CD4-positive, alpha-beta T cell (primary cell): ENCODE measurements at regions not wholly inside any gene's neighbourhood (a gene's known extent, or its start where the extent isn't known, plus 50 kb on each side); places are given as distances from the start of the nearest gene placed in this dataset.
A peak's percentile ranks its signal among the peaks of the same experiment; 100 is the strongest.

ENCODE experiments used
- ATAC-seq: fragments of 200-7000 bp; cut with Tn5 transposase; one replicate; pipeline ENCODE4 v1.10.0; 2022; ENCODE audit warnings: mild to moderate bottlenecking; ENCODE audit not compliant: poor library complexity
- CTCF ChIA-PET: fragments of 350-600 bp; sonication (Branson Sonifier 250); formaldehyde crosslinking; loops from one replicate; lab custom pipeline; 2021; ENCODE audit warnings: antibody characterized with exemption, inconsistent platforms; lab: Charles Lee
- POLR2A ChIA-PET: fragments of 350-600 bp; sonication (Branson Sonifier 250); formaldehyde crosslinking; loops from one replicate; lab custom pipeline; 2021; ENCODE audit warnings: antibody characterized with exemption, inconsistent platforms; lab: Charles Lee
- DNase-seq, 14 experiments: peaks; one replicate each; pipeline ENCODE4 v3.0.0-alpha.2; 2013 to 2020; ENCODE audit warnings: mixed read lengths in 2 of 14
- H3K27ac ChIP-seq, 2 donors: one replicate each; pipeline versions ENCODE4 v1.5.1 to v1.7.0; 2013; ENCODE audit warnings: low read length in 2 of 2, low read depth in 1 of 2, mild to moderate bottlenecking in 1 of 2
- H3K27me3 ChIP-seq, 2 experiments: 1 replicate in 1 of 2; 2 replicates in 1 of 2; pipeline versions ENCODE4 v1.6.1 to v1.7.0; 2013; ENCODE audit warnings: low read length in 2 of 2, control low read depth in 1 of 2, mild to moderate bottlenecking in 1 of 2, moderate library complexity in 1 of 2; ENCODE audit not compliant: insufficient read depth in 2 of 2, control insufficient read depth in 1 of 2
- H3K36me3 ChIP-seq: one replicate; pipeline ENCODE4 v1.6.1; 2013; ENCODE audit warnings: low read length, control low read depth; ENCODE audit not compliant: insufficient read depth
- H3K4me1 ChIP-seq: one replicate; pipeline ENCODE4 v1.6.1; 2013; ENCODE audit warnings: low read length, control low read depth; ENCODE audit not compliant: insufficient read depth
- H3K4me3 ChIP-seq: one replicate; pipeline ENCODE4 v1.5.1; 2013; ENCODE audit warnings: mild to moderate bottlenecking, low read length, moderate library complexity
- H3K9me3 ChIP-seq, 2 experiments: 1 replicate in 1 of 2; 2 replicates in 1 of 2; pipeline versions ENCODE4 v1.6.1 to v1.7.0; 2013; ENCODE audit warnings: low read length in 2 of 2, mild to moderate bottlenecking in 2 of 2, control low read depth in 1 of 2, moderate library complexity in 1 of 2; ENCODE audit not compliant: control insufficient read depth in 1 of 2, insufficient read depth in 1 of 2
- H3K27ac Mint-ChIP-seq: one replicate; pipeline ENCODE4 v1.8.0; 2020; ENCODE audit warnings: mixed read lengths
- H3K27me3 Mint-ChIP-seq: one replicate; pipeline ENCODE4 v1.8.0; 2021; ENCODE audit warnings: mixed read lengths
- H3K36me3 Mint-ChIP-seq: one replicate; pipeline ENCODE4 v1.8.0; 2021; ENCODE audit warnings: low read depth, mixed read lengths
- H3K4me1 Mint-ChIP-seq: one replicate; pipeline ENCODE4 v1.8.0; 2021; ENCODE audit warnings: low read depth, mixed read lengths
- H3K4me3 Mint-ChIP-seq: one replicate; pipeline ENCODE4 v1.8.0; 2020; ENCODE audit warnings: mild to moderate bottlenecking, mixed read lengths
- H3K9me3 Mint-ChIP-seq: one replicate; pipeline ENCODE4 v1.8.0; 2020; ENCODE audit warnings: mixed read lengths
- CTCF ChIP-seq: fragments of 200-600 bp; IDR thresholded peaks from one replicate; pipeline ENCODE4 v1.8.0; 2022; ENCODE audit warnings: antibody characterized with exemption, mild to moderate bottlenecking
- intact Hi-C, 2 experiments: fragments of 100-400 bp; cut with DNase I in 1 of 2; cut with micrococcal nuclease in 1 of 2; formaldehyde crosslinking; loops; one replicate each; pipeline versions ENCODE4 v1.15.1 to v1.9.0; 2023 to 2025; cut with DNase I, micrococcal nuclease

GRCh38 chr5:174448662-174449061 lies 275.7 kb upstream of the MSX2 start:
- Histone ChIP-seq H3K27ac (no peak overlapping the region), H3K4me3 (no peak overlapping the region), H3K4me1 (peaks cover 1% of the 10 kb centered on the region), H3K27me3 (no peaks in the 10 kb centered on the region), H3K36me3 (no peaks in the 10 kb centered on the region), H3K9me3 (peaks cover 0 to 7% of the 10 kb centered on the region in 2 experiments)
- no peak overlapping the region for H3K27ac Mint-ChIP-seq
- intact Hi-C loops = no loop called here
- no peaks in the 10 kb centered on the region for H3K36me3 Mint-ChIP-seq
- ATAC-seq = no peak
- H3K27me3 Mint-ChIP-seq = peaks cover 3% of the 10 kb centered on the region
- H3K4me3 Mint-ChIP-seq = no peak overlapping the region
- H3K4me1 Mint-ChIP-seq = peaks cover 15% of the 10 kb centered on the region
- H3K9me3 Mint-ChIP-seq = peaks cover 2% of the 10 kb centered on the region
- POLR2A ChIA-PET = no interaction called here
- CTCF ChIA-PET = no interaction called here
- no peak for DNase-seq
- no peak for TF ChIP-seq CTCF

- no peaks in the 10 kb centered on the region for H3K36me3 ChIP-seq
- intact Hi-C loops = no loop called here
- peak overlapping the region; percentile 37 for H3K4me3 ChIP-seq
- H3K27me3 ChIP-seq = no peaks in the 10 kb centered on the region
- no peak for TF ChIP-seq CTCF
- no peaks in the 10 kb centered on the region for H3K27me3 Mint-ChIP-seq
- ChIA-PET POLR2A (interaction anchor here (1.2 kb wide), 1 partner anchor 11 kb away, joined by 5 read pairs; no protein-coding TSS in a partner anchor), CTCF (no interaction called here)
- peaks cover 0 to 4% of the 10 kb centered on the region in 2 experiments for H3K9me3 ChIP-seq
- peaks cover 40% of the 10 kb centered on the region for H3K4me1 Mint-ChIP-seq
- DNase-seq = peak in 3 of 14 experiments; percentile 21 to 46 (median 22)
- no peak overlapping the region for H3K27ac ChIP-seq
- H3K4me3 Mint-ChIP-seq = peak overlapping the region; percentile 62
- peak overlapping the region; percentile 66 for H3K27ac Mint-ChIP-seq
- ATAC-seq = no peak
- H3K4me1 ChIP-seq = peaks cover 6% of the 10 kb centered on the region
- H3K9me3 Mint-ChIP-seq = no peaks in the 10 kb centered on the region
- no peaks in the 10 kb centered on the region for H3K36me3 Mint-ChIP-seq
These were observed 270.7 kb upstream of the MSX2 start for GRCh38 chr5:174453690-174454089.

- Mint-ChIP-seq H3K4me3 (peak overlapping the region; percentile 62), H3K27me3 (no peaks in the 10 kb centered on the region), H3K36me3 (no peaks in the 10 kb centered on the region), H3K4me1 (peaks cover 40% of the 10 kb centered on the region), H3K27ac (peak overlapping the region; percentile 66), H3K9me3 (no peaks in the 10 kb centered on the region)
- no peaks in the 10 kb centered on the region for H3K36me3 ChIP-seq
- intact Hi-C loops = no loop called here
- peak overlapping the region; percentile 37 for H3K4me3 ChIP-seq
- ATAC-seq = peak; percentile 82
- H3K27me3 ChIP-seq = no peaks in the 10 kb centered on the region
- CTCF ChIA-PET = no interaction called here
- POLR2A ChIA-PET = interaction anchor here (1.2 kb wide), 1 partner anchor 10 kb away, joined by 5 read pairs; no protein-coding TSS in a partner anchor
- TF ChIP-seq CTCF = no peak
- H3K27ac ChIP-seq = no peak overlapping the region
- DNase-seq = peak in 5 of 14 experiments; percentile 8 to 83 (median 64)
- peaks cover 0 to 7% of the 10 kb centered on the region in 2 experiments for H3K9me3 ChIP-seq
- peaks cover 8% of the 10 kb centered on the region for H3K4me1 ChIP-seq
These were observed 269.9 kb upstream of the MSX2 start for GRCh38 chr5:174454464-174454863.
